Progenitor cell of endocrine pancreas (in vitro differentiated cells): ENCODE measurements at regions not wholly inside any gene's neighbourhood (a gene's known extent, or its start where the extent isn't known, plus 50 kb on each side); places are given as distances from the start of the nearest gene placed in this dataset.
A peak's percentile ranks its signal among the peaks of the same experiment; 100 is the strongest.
"Not testable (repeated sequence)": the region's sequence is repeated elsewhere in the genome, so short reads cannot be mapped to it uniquely, and the experiment has no call there.

Experiments
- DNase-seq: peaks from one replicate; pipeline ENCODE4 v3.0.0; 2021; ENCODE audit warnings: low spot score; ENCODE audit not compliant: unreplicated experiment
- H3K27ac Mint-ChIP-seq: 2 replicates; pipeline ENCODE4 v1.8.0; 2021; ENCODE audit warnings: mild to moderate bottlenecking, moderate library complexity, mixed read lengths
- H3K27me3 Mint-ChIP-seq: 2 replicates; pipeline ENCODE4 v1.8.0; 2021; ENCODE audit warnings: mixed read lengths
- H3K36me3 Mint-ChIP-seq: 2 replicates; pipeline ENCODE4 v1.8.0; 2022; ENCODE audit warnings: mixed read lengths; ENCODE audit not compliant: insufficient read depth
- H3K4me1 Mint-ChIP-seq: 2 replicates; pipeline ENCODE4 v1.8.0; 2021; ENCODE audit warnings: low read depth, mixed read lengths
- H3K4me3 Mint-ChIP-seq: 2 replicates; pipeline ENCODE4 v1.8.0; 2021; ENCODE audit warnings: low read depth, mild to moderate bottlenecking, moderate library complexity, mixed read lengths
- H3K9me3 Mint-ChIP-seq: 2 replicates; pipeline ENCODE4 v1.8.0; 2021; ENCODE audit warnings: low read depth, mixed read lengths
- CTCF ChIP-seq: fragments of 200-600 bp; sonication (generic); IDR thresholded peaks from one replicate; pipeline ENCODE4 v1.5.0; 2021; ENCODE audit warnings: antibody characterized with exemption, mild to moderate bottlenecking; ENCODE audit not compliant: unreplicated experiment

- no peaks in the 10 kb centered on the region for H3K27me3 Mint-ChIP-seq
- H3K9me3 Mint-ChIP-seq: no peaks in the 10 kb centered on the region
- no peak for DNase-seq
- TF ChIP-seq CTCF: no peak
- H3K27ac Mint-ChIP-seq: no peak overlapping the region
- H3K36me3 Mint-ChIP-seq: no peaks in the 10 kb centered on the region
- peaks cover 9% of the 10 kb centered on the region for H3K4me1 Mint-ChIP-seq
- no peak overlapping the region for H3K4me3 Mint-ChIP-seq
Measured at GRCh38 chr4:104020641-104021040, 300.9 kb upstream of the TACR3 start.

GRCh38 chr4:104017213-104017612, 297.4 kb upstream of the TACR3 start:
- Mint-ChIP-seq H3K9me3 (no peaks in the 10 kb centered on the region), H3K4me1 (no peaks in the 10 kb centered on the region), H3K36me3 (no peaks in the 10 kb centered on the region), H3K4me3 (no peak overlapping the region), H3K27me3 (no peaks in the 10 kb centered on the region), H3K27ac (no peak overlapping the region)
- DNase-seq: no peak
- no peak for TF ChIP-seq CTCF

- no peak for DNase-seq
- H3K9me3 Mint-ChIP-seq: no peaks in the 10 kb centered on the region
- no peaks in the 10 kb centered on the region for H3K27me3 Mint-ChIP-seq
Measured at GRCh38 chr4:104015680-104016079, 295.9 kb upstream of the TACR3 start.

GRCh38 chr4:104010722-104011121, 290.9 kb upstream of the TACR3 start:
- Mint-ChIP-seq H3K27me3 (no peaks in the 10 kb centered on the region), H3K4me3 (no peak overlapping the region), H3K27ac (no peak overlapping the region), H3K4me1 (peaks cover 4% of the 10 kb centered on the region), H3K9me3 (peaks cover 7% of the 10 kb centered on the region), H3K36me3 (peaks cover 1% of the 10 kb centered on the region)
- DNase-seq: no peak
- TF ChIP-seq CTCF: no peak

More at GRCh38 chr4:104015680-104016079, 295.9 kb upstream of the TACR3 start:
- H3K27ac Mint-ChIP-seq: no peak overlapping the region
- H3K4me3 Mint-ChIP-seq: no peak overlapping the region
- peaks cover 4% of the 10 kb centered on the region for H3K4me1 Mint-ChIP-seq
- peak; percentile 64 for TF ChIP-seq CTCF
- H3K36me3 Mint-ChIP-seq: no peaks in the 10 kb centered on the region

- H3K27ac Mint-ChIP-seq: not testable (repeated sequence)
Measured at GRCh38 chr4:104002318-104002717, 282.5 kb upstream of the TACR3 start.

GRCh38 chr4:103998756-103999155, 279.0 kb upstream of the TACR3 start:
- DNase-seq: no peak
- H3K27ac Mint-ChIP-seq: no peak overlapping the region
- no peaks in the 10 kb centered on the region for H3K36me3 Mint-ChIP-seq
- no peak for TF ChIP-seq CTCF
- H3K27me3 Mint-ChIP-seq: no peaks in the 10 kb centered on the region
- peaks cover 15% of the 10 kb centered on the region for H3K9me3 Mint-ChIP-seq
- H3K4me1 Mint-ChIP-seq: peaks cover 9% of the 10 kb centered on the region
- no peak overlapping the region for H3K4me3 Mint-ChIP-seq

More at GRCh38 chr4:104002318-104002717, 282.5 kb upstream of the TACR3 start:
- H3K9me3 Mint-ChIP-seq: peaks cover 23% of the 10 kb centered on the region
- H3K27me3 Mint-ChIP-seq, H3K4me1 Mint-ChIP-seq, H3K4me3 Mint-ChIP-seq, DNase-seq, H3K36me3 Mint-ChIP-seq: not testable (repeated sequence)
